ENCODE measurements at regions not wholly inside any gene's neighbourhood (a gene's known extent, or its start where the extent isn't known, plus 50 kb on each side); places are given as distances from the start of the nearest gene placed in this dataset.

GRCh38 chr17:5783851-5784250 lies 199.5 kb upstream of the NLRP1 start:
- ChIA-PET CTCF (no interaction called here), POLR2A (ENCODE audit: unreplicated experiment) (no interaction called here)
- no peaks in the 10 kb centered on the region for H3K36me3 ChIP-seq (ENCODE audit: low read depth)
- intact Hi-C loops (cut with micrococcal nuclease; ENCODE audit: unreplicated experiment) = no loop called here
- no peaks in the 10 kb centered on the region for H3K79me2 ChIP-seq (ENCODE audit: low read depth)
- TF ChIP-seq CTCF (conservative IDR thresholded peaks at IDR 0.05) = no peak
- no peak for TF ChIP-seq EZH2 (IDR thresholded peaks at IDR 0.05; ENCODE audit: low read depth)
- H3K4me1 ChIP-seq (replicated peaks; ENCODE audit: insufficient read depth) = no peaks in the 10 kb centered on the region
- H3K9me2 ChIP-seq (ENCODE audit: insufficient read depth) = no peaks in the 10 kb centered on the region
- no peak overlapping the region for H3K4me2 ChIP-seq
- H3K27me3 ChIP-seq (ENCODE audit: insufficient read depth, low read depth) = peaks cover 32% of the 10 kb centered on the region
- H2AFZ ChIP-seq = no peak overlapping the region
- H3K27ac ChIP-seq = no peak overlapping the region
- DNase-seq = no peak
- H3K4me3 ChIP-seq = no peak overlapping the region
- no peaks in the 10 kb centered on the region for H3K9me3 ChIP-seq (ENCODE audit: insufficient read depth, low read depth)
- H3F3A ChIP-seq (ENCODE audit: insufficient read depth, low read depth) = no peaks in the 10 kb centered on the region
- H4K20me1 ChIP-seq (ENCODE audit: insufficient read depth) = no peaks in the 10 kb centered on the region
- BruUV-seq (replicated peaks) = no TSS peak

- TF ChIP-seq CTCF (conservative IDR thresholded peaks at IDR 0.05) (no peak), EZH2 (IDR thresholded peaks at IDR 0.05; ENCODE audit: low read depth) (no peak)
- POLR2A ChIA-PET (ENCODE audit: unreplicated experiment) = no interaction called here
- BruUV-seq (replicated peaks) = no TSS peak
- Histone ChIP-seq H3K27ac (peak overlapping the region; percentile 23; the same call in 1 of the 2 replicates), H4K20me1 (ENCODE audit: insufficient read depth) (no peaks in the 10 kb centered on the region), H3K4me1 (replicated peaks; ENCODE audit: insufficient read depth) (no peaks in the 10 kb centered on the region), H3F3A (ENCODE audit: insufficient read depth, low read depth) (no peaks in the 10 kb centered on the region), H2AFZ (no peak overlapping the region), H3K4me2 (no peak overlapping the region), H3K79me2 (ENCODE audit: low read depth) (no peaks in the 10 kb centered on the region), H3K36me3 (ENCODE audit: low read depth) (no peaks in the 10 kb centered on the region), H3K4me3 (no peak overlapping the region), H3K9me2 (ENCODE audit: insufficient read depth) (no peaks in the 10 kb centered on the region), H3K27me3 (ENCODE audit: insufficient read depth, low read depth) (peaks cover 41% of the 10 kb centered on the region), H3K9me3 (ENCODE audit: insufficient read depth, low read depth) (no peaks in the 10 kb centered on the region)
- no peak for DNase-seq
- CTCF ChIA-PET = no interaction called here
- intact Hi-C loops (cut with micrococcal nuclease; ENCODE audit: unreplicated experiment) = no loop called here
These were observed 200.5 kb upstream of the NLRP1 start for GRCh38 chr17:5784791-5785190.

GRCh38 chr17:5785338-5785737 lies 201.0 kb upstream of the NLRP1 start:
- no peaks in the 10 kb centered on the region for H3F3A ChIP-seq (ENCODE audit: insufficient read depth, low read depth)
- no peaks in the 10 kb centered on the region for H3K79me2 ChIP-seq (ENCODE audit: low read depth)
- BruUV-seq (replicated peaks) = no TSS peak
- ChIA-PET POLR2A (ENCODE audit: unreplicated experiment) (no interaction called here), CTCF (no interaction called here)
- no peaks in the 10 kb centered on the region for H3K4me1 ChIP-seq (replicated peaks; ENCODE audit: insufficient read depth)
- no peaks in the 10 kb centered on the region for H3K9me3 ChIP-seq (ENCODE audit: insufficient read depth, low read depth)
- H4K20me1 ChIP-seq (ENCODE audit: insufficient read depth) = no peaks in the 10 kb centered on the region
- H2AFZ ChIP-seq = no peak overlapping the region
- no peak for DNase-seq
- H3K27me3 ChIP-seq (ENCODE audit: insufficient read depth, low read depth) = peaks cover 46% of the 10 kb centered on the region
- no peaks in the 10 kb centered on the region for H3K36me3 ChIP-seq (ENCODE audit: low read depth)
- H3K4me3 ChIP-seq = no peak overlapping the region
- H3K4me2 ChIP-seq = no peak overlapping the region
- TF ChIP-seq EZH2 (IDR thresholded peaks at IDR 0.05; ENCODE audit: low read depth) (no peak), CTCF (conservative IDR thresholded peaks at IDR 0.05) (no peak)
- intact Hi-C loops (cut with micrococcal nuclease; ENCODE audit: unreplicated experiment) = no loop called here
- H3K9me2 ChIP-seq (ENCODE audit: insufficient read depth) = no peaks in the 10 kb centered on the region
- peak overlapping the region; percentile 23; the same call in 1 of the 2 replicates for H3K27ac ChIP-seq
